ENCODE measurements at regions not wholly inside any gene's neighbourhood (a gene's known extent, or its start where the extent isn't known, plus 50 kb on each side); places are given as distances from the start of the nearest gene placed in this dataset.
"Not testable (repeated sequence)": the region's sequence is repeated elsewhere in the genome, so short reads cannot be mapped to it uniquely, and the experiment has no call there.

DNA sequence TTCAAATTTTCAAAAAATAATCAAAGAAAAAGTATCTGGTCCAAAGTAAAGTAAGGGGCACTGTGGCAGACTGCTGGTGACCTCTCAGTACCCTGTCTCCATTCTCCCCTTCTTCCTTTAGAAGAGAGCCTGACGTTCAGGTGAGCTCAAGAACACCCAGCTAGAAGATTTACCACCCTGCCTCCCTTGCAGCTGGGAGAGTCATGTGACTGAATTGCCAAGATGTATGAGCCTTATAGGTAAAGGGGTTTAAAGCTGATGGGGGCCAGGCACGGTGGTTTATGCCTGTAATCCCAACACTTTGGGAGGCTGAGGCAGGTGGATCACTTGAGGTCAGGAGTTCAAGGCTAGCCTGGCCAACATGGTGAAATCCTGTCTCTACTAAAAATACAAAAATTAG, 86.3 kb upstream of the NANOS1 start:
- no peak for DNase-seq (ENCODE audit: extremely low read depth in 1 of 2, low read depth in 1 of 2)

GRCh38 chr10:118944959-118945633, 84.4 kb upstream of the NANOS1 start:
- no peak for DNase-seq (ENCODE audit: extremely low read depth in 1 of 2, low read depth in 1 of 2)

GRCh38 chr10:118948786-118949185, 80.7 kb upstream of the NANOS1 start:
- DNase-seq (ENCODE audit: extremely low read depth in 1 of 2, low read depth in 1 of 2): no peak

DNA sequence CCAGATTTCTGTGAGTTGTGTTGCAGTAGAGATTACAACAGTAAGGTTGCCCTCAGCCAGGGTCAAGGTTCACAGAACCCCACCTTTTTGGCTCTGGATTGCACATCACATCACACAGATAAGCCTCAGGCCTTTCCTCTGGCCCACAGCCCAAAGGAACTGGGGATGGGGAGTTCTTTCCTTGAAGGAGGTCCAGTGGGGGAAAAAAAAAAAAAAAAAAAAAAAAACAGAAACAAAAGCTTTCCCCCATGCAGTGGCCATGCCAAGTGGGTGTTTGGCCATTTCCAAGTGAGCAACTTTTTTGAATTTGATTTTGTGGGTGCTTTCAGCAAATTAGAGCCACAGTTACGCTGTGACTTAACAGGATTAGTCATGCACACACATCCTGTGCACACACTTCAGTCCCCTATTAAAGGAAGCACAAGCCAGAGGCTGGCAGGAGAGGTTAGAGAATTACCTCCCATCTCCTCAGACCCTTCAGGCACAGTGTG, 79.3 kb upstream of the NANOS1 start:
- DNase-seq (ENCODE audit: extremely low read depth in 1 of 2, low read depth in 1 of 2): no peak

DNA sequence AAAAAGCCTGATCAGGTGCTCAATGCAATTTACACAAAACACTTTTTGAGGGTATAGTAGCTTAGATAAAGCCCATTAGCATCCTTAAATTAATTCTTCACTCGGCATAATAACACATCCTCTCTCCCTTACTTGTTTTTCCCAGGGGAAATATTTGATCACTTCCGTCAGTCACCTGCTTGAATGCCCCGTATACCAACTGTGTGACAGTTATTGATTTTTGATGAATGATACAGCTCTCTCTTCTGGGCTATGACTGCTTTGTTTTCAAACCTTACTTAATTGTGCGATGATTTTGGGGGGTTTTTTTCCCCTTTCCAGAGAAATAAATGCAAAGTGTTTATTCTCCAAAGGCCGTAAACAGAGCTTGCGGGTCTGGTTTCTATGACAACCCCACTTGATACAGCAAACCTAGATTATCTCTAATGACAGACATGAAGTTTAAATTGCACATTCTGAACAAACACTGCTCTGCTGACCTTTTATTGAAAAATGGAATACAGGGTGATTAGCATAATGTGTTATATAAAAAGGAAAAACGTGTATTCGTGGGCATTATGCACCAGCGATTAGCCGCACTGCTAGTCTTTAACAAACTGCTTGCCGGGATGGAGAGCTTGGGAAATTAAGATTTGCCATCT, 78.4 kb upstream of the NANOS1 start:
- DNase-seq (ENCODE audit: extremely low read depth in 1 of 2, low read depth in 1 of 2): no peak

DNA sequence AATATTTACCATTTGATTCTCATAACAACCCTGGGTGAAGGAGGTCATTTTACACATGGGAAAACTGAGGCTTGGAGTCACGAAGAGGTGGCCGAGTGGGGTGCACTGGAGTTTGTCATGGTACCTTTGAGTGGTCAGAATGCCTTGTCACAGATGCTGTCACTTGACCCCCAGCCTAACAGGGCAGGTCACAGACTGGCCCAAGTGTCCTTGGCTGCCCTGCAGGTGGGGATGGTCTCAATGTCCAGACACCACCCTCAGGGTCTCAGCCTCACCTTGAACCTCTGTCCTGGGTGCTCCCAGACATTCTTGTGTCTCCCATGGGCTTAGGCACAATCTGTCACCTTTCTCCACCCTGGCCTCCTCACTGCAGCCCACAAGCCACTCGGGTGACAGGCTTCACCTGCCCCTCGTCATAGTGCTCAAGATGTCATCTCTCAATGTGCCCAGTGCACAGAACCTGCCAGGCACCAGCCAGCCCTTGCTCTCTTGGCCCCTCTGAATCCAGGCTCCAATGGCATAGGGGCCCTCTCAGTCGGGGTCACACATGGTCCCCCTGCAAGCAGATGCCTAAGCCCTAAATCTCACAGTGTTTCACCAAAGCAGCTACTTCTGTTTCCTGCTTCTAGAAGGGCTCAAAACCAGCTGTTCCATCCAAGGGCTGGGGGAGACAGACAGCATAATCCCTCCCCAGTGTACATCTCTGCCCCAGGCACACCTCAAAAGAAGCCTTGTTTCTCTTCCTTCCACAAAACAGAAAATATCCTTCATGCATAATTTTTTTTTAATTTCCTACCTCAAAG, 76.8 kb upstream of the NANOS1 start:
- DNase-seq (ENCODE audit: extremely low read depth in 1 of 2, low read depth in 1 of 2): no peak

GRCh38 chr10:118953598-118954393, 75.7 kb upstream of the NANOS1 start:
- DNase-seq (ENCODE audit: extremely low read depth in 1 of 2, low read depth in 1 of 2): no peak

- no peak for DNase-seq (ENCODE audit: extremely low read depth in 1 of 2, low read depth in 1 of 2)
Measured at GRCh38 chr10:118955531-118955930, 74.0 kb upstream of the NANOS1 start.

- no peak for DNase-seq (ENCODE audit: extremely low read depth in 1 of 2, low read depth in 1 of 2)
Measured at GRCh38 chr10:118955951-118956801, 73.3 kb upstream of the NANOS1 start.

GRCh38 chr10:118956802-118957442, 72.6 kb upstream of the NANOS1 start:
- DNase-seq (ENCODE audit: extremely low read depth in 1 of 2, low read depth in 1 of 2): no peak

- no peak for DNase-seq (ENCODE audit: extremely low read depth in 1 of 2, low read depth in 1 of 2)
Measured at GRCh38 chr10:118957443-118957825, 72.1 kb upstream of the NANOS1 start.

DNA sequence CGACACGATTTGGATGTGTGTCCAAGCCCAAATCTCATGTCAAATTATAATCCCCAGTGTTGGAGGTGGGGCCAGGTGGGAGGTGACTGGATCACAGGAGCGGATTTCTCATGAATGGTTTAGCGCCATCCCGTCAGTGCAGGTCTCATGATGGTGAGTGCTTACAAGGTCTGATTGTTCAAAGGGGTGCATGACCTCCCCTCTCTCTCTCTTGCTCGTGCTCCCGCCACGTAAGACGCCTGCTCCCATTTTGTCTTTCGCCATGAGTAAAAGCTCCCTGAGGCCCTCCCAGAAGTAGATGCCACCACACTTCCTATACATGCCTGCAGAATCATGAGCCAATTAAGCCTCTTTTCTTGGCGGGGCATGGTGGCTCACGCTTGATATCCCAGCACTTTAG, 71.5 kb upstream of the NANOS1 start:
- no peak for DNase-seq (ENCODE audit: extremely low read depth in 1 of 2, low read depth in 1 of 2)

GRCh38 chr10:118958559-118958958, 71.0 kb upstream of the NANOS1 start:
- no peak for DNase-seq (ENCODE audit: extremely low read depth in 1 of 2, low read depth in 1 of 2)

DNA sequence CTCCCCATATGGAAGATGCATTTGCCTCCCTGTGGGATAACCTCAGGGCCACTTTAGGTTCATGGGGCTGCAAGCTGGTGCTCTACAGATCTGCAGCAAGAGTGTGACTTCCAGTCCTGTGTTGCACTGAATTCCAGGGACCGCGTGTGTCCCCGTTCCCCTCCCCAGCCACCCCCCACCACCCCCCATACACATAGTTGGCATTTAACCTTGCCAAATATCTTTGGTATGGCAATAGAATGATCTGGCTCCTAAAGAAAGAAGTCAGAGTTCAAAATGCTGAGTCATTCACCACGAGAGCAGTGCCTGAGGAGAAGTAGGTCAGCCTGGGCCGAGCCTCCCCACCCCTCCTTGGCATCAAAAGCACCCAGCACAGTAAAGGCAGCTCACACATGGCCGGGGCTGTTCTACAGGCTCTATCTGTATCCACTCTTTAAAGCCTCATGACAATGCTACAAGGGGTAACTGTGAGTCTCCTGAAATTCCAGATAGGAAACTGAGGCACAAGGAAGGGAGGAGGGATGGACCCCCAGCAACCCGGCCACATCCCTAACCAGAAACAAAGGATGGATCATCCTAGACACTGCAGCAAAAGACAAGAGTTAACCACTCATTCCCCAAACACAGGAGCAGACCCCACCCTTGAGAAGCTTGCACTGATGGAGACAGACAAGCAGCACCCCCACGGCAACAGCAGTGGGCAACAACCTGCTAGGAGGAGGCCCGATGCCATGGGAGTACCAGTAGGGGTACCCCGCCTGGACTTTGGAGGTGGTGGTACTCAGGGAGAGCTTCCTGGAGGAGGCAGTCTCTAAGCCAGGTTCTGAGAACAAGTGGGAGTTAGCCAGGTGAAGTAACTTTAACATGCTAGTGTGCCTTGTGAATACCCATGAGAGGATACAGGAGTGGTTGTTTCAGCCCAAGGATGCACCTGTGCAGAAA, 70.3 kb upstream of the NANOS1 start:
- no peak for DNase-seq (ENCODE audit: extremely low read depth in 1 of 2, low read depth in 1 of 2)

GRCh38 chr10:118960157-118961090, 69.1 kb upstream of the NANOS1 start:
- DNase-seq (ENCODE audit: extremely low read depth in 1 of 2, low read depth in 1 of 2): no peak

GRCh38 chr10:118961436-118961835, 68.1 kb upstream of the NANOS1 start:
- DNase-seq (ENCODE audit: extremely low read depth in 1 of 2, low read depth in 1 of 2): no peak

GRCh38 chr10:118962331-118962868, 67.1 kb upstream of the NANOS1 start:
- DNase-seq (ENCODE audit: extremely low read depth in 1 of 2, low read depth in 1 of 2): not testable (repeated sequence)
